H7 (cell line): ENCODE measurements at regions not wholly inside any gene's neighbourhood (a gene's known extent, or its start where the extent isn't known, plus 50 kb on each side); places are given as distances from the start of the nearest gene placed in this dataset.

ENCODE experiments used
- DNase-seq: peaks from one replicate; pipeline ENCODE4 v3.0.0; 2012
- H3K27me3 ChIP-seq: 2 replicates; pipeline ENCODE4 v1.6.0; 2011; ENCODE audit warnings: mild to moderate bottlenecking, low read length; ENCODE audit not compliant: control insufficient read depth, insufficient read depth
- H3K36me3 ChIP-seq: replicated peaks from 2 replicates; pipeline ENCODE4 v1.5.1; 2011; ENCODE audit warnings: low read length; ENCODE audit not compliant: control insufficient read depth, insufficient read depth
- H3K4me3 ChIP-seq: 2 replicates; pipeline ENCODE4 v1.5.1; 2011; ENCODE audit warnings: low read depth, mild to moderate bottlenecking, control low read depth, low read length, moderate library complexity; ENCODE audit not compliant: insufficient read depth

GRCh38 chr5:50947906-50948683 lies 281.7 kb downstream of the PARP8 start:
- no peak overlapping the region for H3K4me3 ChIP-seq
- DNase-seq, result no peak
- no peaks in the 10 kb centered on the region for H3K27me3 ChIP-seq
- no peaks in the 10 kb centered on the region for H3K36me3 ChIP-seq

- no peak for DNase-seq
- no peak overlapping the region for H3K4me3 ChIP-seq
- H3K36me3 ChIP-seq, result no peaks in the 10 kb centered on the region
- H3K27me3 ChIP-seq, result no peaks in the 10 kb centered on the region
Observed at GRCh38 chr5:50953290-50953689, 286.9 kb downstream of the PARP8 start.

DNA sequence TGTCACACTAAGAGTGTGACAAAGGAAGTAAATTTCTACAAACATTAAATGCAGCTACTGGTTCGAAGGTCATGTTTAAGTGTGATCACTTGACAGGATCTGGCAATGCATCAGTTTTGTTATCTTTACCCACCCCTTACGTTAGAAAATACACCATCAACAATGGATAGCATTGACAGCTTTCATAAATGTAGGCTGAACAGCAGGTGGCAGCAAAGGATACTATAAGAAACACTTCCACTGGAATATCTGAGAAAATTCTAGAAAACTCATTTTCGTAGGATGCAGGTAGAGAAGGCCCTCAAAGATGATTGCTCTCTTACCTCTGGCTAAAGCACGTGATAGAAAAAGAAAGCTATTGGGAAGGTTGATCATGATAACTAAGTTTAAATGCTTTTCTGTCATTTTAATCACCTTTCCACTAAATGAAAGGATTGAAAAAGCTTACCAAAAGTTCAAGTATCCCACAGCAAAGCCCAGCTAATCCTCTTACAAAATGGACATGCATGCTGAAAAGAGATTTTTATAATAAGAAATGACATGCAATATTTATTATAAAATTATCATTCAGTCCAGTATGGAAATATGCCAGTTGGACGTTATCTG lies 292.5 kb downstream of the PARP8 start:
- Histone ChIP-seq H3K27me3 (peaks cover 10% of the 10 kb centered on the region), H3K36me3 (no peaks in the 10 kb centered on the region), H3K4me3 (no peak overlapping the region)
- peak; percentile 32 for DNase-seq

GRCh38 chr5:50962934-50963872 lies 296.8 kb downstream of the PARP8 start:
- peaks cover 51% of the 10 kb centered on the region for H3K27me3 ChIP-seq
- peak; percentile 90 for DNase-seq
- H3K4me3 ChIP-seq, result peak overlapping the region; percentile 39
- H3K36me3 ChIP-seq, result no peaks in the 10 kb centered on the region

DNA sequence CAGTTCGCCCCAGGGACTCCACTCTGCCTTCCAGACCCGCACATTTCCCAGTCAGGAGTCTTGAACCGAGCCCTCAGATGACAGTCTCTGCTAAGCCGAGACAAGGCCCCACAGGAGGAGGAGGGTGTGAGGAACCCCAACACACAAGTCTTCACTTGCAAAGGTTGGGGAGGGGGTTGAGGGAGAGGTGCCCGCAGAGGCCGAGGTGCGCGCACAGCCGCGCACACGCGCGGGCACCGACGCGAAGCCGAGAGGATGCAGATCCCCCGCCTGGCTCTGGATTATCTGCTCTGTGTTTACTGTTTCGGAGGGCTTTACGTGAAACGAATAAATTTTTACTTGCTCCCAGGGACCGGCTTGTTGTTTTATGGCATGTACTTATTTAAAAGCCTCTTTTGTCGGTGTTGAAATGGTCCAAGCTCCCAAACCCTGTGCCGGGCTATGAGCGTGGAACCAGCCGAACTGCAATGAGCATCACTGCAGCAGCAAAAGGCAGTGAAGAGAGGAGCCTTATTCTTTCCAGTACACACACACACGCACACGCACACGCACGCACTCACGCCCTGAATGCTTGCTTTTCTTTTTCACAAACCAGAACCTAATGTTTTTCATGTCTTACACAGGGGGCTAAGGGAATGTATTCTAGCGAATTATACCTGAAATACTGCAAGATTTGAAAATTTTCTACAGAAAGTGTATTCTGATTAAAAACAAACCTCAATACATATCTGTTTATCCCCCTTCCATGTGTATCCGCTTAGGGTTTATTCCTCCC lies 297.7 kb downstream of the PARP8 start:
- Histone ChIP-seq H3K27me3 (peaks cover 61% of the 10 kb centered on the region), H3K36me3 (no peaks in the 10 kb centered on the region), H3K4me3 (peak overlapping the region; percentile 39; the same call in 1 of the 2 replicates)
- DNase-seq, result peak; percentile 62

DNA sequence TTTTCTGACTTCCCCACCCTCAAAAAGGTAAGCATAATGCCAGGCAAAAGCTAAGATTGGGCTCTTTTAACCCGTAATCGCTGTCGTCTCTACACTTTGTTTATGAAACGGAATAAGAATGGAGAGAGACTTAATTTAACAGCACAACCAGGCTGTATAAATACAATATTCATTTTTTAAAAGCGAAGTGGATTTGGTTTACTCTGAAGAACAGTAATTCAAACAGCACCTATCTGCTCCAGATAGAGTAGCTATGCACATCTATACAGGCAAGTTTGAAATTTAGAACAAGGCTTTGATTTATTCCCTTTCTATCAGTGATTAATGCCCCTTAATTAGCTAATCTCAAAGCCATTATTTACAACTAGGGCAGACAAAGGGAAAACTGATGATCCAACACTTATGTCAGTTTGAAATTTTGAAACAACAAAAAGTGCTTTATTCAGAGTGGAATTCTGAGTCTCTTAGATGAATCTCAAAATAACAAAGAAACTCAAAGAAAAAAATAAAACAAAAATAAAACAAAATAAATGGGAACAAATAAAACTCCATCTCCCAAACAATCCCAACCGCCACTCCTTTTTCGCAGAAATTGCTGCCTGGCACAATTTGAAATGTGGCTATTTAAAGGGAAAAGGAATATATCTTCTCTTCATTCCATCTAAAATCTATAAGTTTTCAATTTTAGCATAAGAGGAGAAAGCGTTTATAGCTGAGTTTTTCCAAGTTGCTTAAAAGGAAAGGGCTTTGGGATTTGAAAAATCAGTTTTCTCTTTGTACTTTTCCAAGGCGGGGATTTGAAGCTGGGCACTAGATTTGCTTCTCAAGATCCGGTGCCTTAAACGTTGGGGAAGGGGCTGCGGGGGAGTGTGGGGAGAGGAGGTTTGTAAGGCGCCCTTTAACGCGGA lies 298.6 kb downstream of the PARP8 start:
- H3K36me3 ChIP-seq, result no peaks in the 10 kb centered on the region
- H3K27me3 ChIP-seq, result peaks cover 69% of the 10 kb centered on the region
- no peak overlapping the region; the same call in 1 of the 2 replicates for H3K4me3 ChIP-seq
- peak; percentile 47 for DNase-seq

DNA sequence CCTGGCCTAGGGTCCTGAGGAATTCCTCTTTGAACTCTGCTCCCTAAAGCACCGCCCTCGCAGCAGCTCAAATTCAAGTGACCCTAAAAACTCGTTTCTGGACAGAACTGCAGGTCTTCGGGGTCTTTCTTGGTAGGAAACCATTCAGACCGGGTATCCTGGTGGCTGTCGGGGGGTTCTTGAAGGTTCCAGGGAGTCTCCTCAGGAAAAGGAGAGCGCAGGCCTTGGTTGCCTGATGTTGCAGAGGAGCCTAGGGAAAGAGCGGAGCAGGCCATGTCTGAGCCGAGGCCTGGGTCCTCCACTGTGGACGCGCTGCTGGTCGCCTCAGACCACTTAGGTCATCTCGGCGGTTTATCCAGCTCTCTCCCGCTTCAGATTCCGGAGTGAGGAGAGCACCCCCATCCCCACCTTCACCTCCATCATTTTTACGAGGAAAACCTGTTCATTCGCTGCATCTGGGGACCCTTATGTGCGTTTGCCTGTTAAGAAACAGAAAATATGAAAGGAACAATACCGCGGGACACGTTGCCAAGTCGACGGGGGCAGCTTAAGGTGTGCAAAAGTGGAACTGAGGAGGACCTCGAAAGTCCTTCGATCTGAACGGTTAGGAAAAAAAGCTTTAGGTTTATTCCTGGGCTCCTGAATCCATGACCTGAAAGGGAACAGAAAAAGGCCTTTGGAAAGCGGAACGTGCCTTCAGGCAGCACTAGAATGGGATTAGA lies 299.4 kb downstream of the PARP8 start:
- Histone ChIP-seq H3K27me3 (peaks cover 77% of the 10 kb centered on the region), H3K36me3 (no peaks in the 10 kb centered on the region), H3K4me3 (peak overlapping the region; percentile 23; the same call in 1 of the 2 replicates)
- DNase-seq, result peak; percentile 31

DNA sequence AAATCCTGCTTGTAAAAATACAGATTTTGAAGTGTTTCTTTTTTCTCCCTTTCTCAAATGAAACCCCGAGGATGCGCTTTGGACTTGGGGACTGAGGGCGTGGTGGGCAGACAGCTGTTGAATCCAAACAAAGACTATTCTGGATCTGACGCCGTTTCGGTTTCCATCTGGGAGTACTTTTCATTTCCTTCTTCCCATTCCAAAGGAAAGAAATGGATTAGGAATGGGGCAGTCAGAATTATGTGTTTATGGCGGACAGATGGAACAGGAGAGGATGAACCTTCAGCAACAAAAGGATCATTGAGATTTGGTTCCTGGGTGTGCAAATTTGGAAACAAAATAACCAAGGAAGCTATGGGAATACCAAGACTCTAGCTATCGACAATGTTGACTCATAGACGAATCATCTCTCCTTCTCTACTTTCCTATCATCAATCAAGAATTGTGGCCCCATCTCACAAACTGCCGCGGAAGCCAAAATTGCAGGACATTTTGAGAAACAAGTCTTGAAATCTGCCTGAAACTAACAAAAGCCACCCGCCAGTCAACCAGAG lies 300.6 kb downstream of the PARP8 start:
- DNase-seq, result no peak
- Histone ChIP-seq H3K4me3 (peak overlapping the region; percentile 19; the same call in 1 of the 2 replicates), H3K27me3 (peaks cover 88% of the 10 kb centered on the region), H3K36me3 (no peaks in the 10 kb centered on the region)

DNA sequence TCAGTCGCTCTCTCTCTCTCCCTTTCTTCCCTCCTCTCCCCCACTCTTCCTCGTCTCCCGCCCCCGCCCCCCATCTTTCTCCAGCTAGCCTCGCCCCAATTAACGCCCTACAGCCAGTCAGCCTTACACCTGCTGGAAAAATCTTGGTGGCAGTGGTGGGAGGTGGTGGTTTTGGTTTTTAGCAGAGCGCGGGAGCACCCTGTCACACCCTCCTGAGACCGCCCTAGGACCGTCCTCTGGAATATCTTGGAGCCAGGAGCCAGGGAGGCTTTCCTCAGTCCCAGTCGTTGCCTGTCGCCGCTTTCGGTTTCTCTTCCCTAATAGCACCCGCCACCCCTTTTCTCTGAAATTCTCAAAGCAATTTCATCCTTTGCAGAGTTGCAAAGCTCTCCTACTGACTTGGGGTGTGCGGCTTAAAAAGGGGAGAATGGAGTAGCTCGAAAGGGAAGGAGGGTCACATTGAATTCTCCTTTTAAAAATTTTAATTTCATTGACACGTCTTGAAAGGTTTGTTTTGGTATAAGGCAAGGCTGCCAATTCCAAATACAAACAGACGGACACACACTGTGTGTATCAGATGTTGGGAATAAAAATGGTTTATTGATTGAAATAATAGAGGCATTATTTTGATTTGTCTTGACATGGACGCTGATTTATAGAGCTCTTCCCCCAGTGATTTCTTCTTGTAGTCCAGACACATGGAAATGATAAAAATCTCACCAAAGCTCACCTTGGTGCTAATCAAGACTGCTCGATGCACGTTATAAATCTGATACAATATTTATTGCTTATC lies 301.3 kb downstream of the PARP8 start:
- peak overlapping the region; percentile 19; the same call in 1 of the 2 replicates for H3K4me3 ChIP-seq
- DNase-seq, result peak; percentile 48

DNA sequence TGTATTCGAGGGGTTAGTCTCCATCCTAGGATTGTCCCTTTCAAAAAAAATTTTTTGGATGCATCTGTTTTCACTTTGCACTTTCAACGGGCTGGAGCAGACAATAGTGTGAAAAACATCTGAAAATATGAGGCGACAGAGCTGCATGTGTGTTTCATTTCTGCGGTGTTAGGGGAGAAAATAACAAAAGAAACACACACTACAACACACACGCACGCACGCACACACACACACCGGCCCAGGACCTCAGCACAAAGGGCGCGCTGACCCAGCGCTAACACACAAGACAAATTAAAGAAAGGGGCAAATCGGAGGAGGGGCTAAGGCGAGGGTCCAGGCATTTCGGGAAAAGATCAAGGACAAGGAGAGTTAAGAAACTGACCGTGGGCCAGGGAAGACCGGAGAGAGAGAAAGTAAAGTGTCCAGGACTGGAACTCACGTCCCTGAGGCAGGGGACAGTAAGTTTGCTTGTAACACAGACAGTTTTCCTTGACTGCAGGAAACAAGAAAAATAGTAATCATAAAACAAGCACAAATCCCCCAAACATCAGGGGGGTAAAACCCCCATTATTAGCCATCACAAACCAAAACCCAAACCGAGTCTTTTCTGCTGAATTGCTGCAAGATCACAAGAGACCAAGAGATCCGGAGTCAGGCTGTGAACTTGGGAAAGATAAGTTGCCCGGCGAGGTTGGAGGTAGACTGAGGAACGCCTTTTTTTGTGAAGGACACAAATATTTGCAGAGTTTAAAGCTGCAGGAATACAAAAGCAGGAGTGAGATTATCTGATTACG lies 302.1 kb downstream of the PARP8 start:
- Histone ChIP-seq H3K36me3 (no peaks in the 10 kb centered on the region), H3K27me3 (peaks cover 82% of the 10 kb centered on the region), H3K4me3 (peak overlapping the region; percentile 54)
- no peak for DNase-seq

More for the DNA sequence above, 301.3 kb downstream of the PARP8 start:
- peaks cover 88% of the 10 kb centered on the region for H3K27me3 ChIP-seq
- no peaks in the 10 kb centered on the region for H3K36me3 ChIP-seq
